ENCODE measurements at regions not wholly inside any gene's neighbourhood (a gene's known extent, or its start where the extent isn't known, plus 50 kb on each side); places are given as distances from the start of the nearest gene placed in this dataset.

DNA sequence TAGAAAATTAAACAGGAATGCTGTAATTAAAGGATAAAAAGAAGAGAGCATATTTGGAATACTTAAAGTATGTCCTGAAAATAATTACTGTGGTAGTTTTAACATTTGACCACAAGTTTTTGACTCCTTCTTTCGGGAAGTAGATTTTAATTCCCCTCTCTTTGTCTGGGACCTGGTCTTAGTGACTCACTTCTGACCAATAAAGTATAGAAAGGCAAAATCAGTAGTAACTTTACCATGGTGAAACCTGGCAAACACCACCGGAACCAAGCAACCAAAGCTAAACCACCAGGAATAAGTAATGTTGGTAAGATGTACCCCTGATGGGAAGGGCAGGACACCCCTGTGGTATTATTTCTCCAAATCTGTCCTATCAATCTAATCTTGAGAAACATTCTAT is 314.8 kb downstream of the PDHA2 start:
- Histone ChIP-seq H3K9me3 (ENCODE audit: control insufficient read depth in 2 of 2, low read length in 2 of 2) (no peaks in the 10 kb centered on the region), H3K4me3 (ENCODE audit: low read length in 2 of 2) (no peak overlapping the region), H3K9ac (ENCODE audit: low read depth in 1 of 2, low read length in 2 of 2) (no peak overlapping the region), H3K27me3 (ENCODE audit: control insufficient read depth in 2 of 2, insufficient read depth in 2 of 2, low read length in 2 of 2) (no peaks in the 10 kb centered on the region), H3K36me3 (ENCODE audit: control insufficient read depth in 2 of 2, insufficient read depth in 2 of 2, low read length in 2 of 2) (no peaks in the 10 kb centered on the region), H3K27ac (ENCODE audit: low read depth in 2 of 2, low read length in 2 of 2) (no peak overlapping the region), H3K4me1 (ENCODE audit: control insufficient read depth in 2 of 2, insufficient read depth in 2 of 2, low read length in 2 of 2) (no peaks in the 10 kb centered on the region)

DNA sequence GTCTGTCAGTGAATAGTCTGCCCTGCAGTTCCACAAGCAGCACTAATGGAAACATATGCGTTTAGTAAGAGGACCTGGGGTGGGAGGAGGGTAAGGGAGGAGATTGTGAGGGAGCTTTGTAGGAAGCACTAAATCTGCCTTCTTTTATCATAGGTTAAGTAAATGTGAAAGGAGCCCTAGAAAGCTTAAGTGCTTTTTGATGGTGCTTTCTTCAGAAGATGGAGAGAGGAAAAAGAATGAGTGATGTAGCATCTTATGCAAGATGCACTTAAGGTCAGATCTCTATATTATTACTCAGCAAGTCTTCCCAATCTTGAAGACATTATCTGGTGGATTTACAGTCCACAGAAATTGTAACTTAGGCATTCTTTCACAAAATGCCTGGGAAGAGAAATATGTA is 322.7 kb downstream of the PDHA2 start:
- no peaks in the 10 kb centered on the region for H3K27me3 ChIP-seq (ENCODE audit: control insufficient read depth in 2 of 2, insufficient read depth in 2 of 2, low read length in 2 of 2)
- H3K9me3 ChIP-seq (ENCODE audit: control insufficient read depth in 2 of 2, low read length in 2 of 2): no peaks in the 10 kb centered on the region
- H3K36me3 ChIP-seq (ENCODE audit: control insufficient read depth in 2 of 2, insufficient read depth in 2 of 2, low read length in 2 of 2): no peaks in the 10 kb centered on the region
- no peak overlapping the region for H3K27ac ChIP-seq (ENCODE audit: low read depth in 2 of 2, low read length in 2 of 2)
- no peak overlapping the region for H3K9ac ChIP-seq (ENCODE audit: low read depth in 1 of 2, low read length in 2 of 2)
- no peaks in the 10 kb centered on the region for H3K4me1 ChIP-seq (ENCODE audit: control insufficient read depth in 2 of 2, insufficient read depth in 2 of 2, low read length in 2 of 2)
- H3K4me3 ChIP-seq (ENCODE audit: low read length in 2 of 2): no peak overlapping the region

DNA sequence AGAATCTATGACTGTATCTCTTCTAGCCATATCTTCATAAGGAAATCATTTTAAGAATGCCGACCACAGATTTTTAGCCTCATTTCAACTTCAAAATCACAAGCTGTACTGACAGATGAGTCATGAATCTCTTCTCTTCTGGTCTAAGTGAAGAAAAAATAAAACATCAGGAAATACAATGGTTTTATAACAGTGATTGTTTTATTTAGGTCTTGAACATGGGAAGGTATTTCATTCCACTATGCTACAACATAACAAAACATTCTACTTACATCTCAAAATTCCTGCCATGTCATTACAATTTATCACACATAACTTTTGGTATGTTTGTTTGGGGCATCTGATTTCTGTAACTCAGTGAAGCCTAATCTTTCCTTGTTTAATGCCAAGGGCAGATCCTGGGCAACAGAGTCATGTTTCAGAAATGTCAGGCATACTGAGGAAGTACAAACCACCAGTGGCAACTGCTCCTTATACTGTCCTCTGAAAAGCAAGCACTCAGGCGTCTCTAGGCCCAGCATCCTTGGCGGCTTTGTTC is 325.0 kb downstream of the PDHA2 start:
- Histone ChIP-seq H3K9ac (ENCODE audit: low read depth in 1 of 2, low read length in 2 of 2) (no peak overlapping the region), H3K4me1 (ENCODE audit: control insufficient read depth in 2 of 2, insufficient read depth in 2 of 2, low read length in 2 of 2) (no peaks in the 10 kb centered on the region), H3K4me3 (ENCODE audit: low read length in 2 of 2) (no peak overlapping the region), H3K27ac (ENCODE audit: low read depth in 2 of 2, low read length in 2 of 2) (no peak overlapping the region), H3K9me3 (ENCODE audit: control insufficient read depth in 2 of 2, low read length in 2 of 2) (no peaks in the 10 kb centered on the region), H3K27me3 (ENCODE audit: control insufficient read depth in 2 of 2, insufficient read depth in 2 of 2, low read length in 2 of 2) (no peaks in the 10 kb centered on the region), H3K36me3 (ENCODE audit: control insufficient read depth in 2 of 2, insufficient read depth in 2 of 2, low read length in 2 of 2) (no peaks in the 10 kb centered on the region)

DNA sequence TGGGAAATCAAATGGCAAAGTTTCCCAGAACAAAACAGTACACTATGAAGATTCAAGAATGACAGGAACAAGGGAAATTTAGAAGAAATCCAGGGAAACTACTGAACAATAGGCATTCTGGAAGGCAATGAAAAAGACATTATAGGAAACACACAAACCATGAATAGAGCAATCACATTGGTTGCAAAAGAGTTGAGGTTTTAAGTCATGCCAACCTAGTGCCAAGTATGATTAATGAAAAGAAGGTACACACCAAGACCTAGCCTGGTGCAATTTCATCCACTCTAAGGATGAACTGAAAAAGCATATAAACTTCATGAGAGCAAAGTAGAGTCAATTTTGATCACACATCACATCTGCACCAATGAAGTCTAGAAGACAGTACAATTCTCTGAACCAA is 326.9 kb downstream of the PDHA2 start:
- Histone ChIP-seq H3K27ac (ENCODE audit: low read depth in 2 of 2, low read length in 2 of 2) (no peak overlapping the region), H3K27me3 (ENCODE audit: control insufficient read depth in 2 of 2, insufficient read depth in 2 of 2, low read length in 2 of 2) (no peaks in the 10 kb centered on the region), H3K9ac (ENCODE audit: low read depth in 1 of 2, low read length in 2 of 2) (no peak overlapping the region), H3K9me3 (ENCODE audit: control insufficient read depth in 2 of 2, low read length in 2 of 2) (no peaks in the 10 kb centered on the region), H3K36me3 (ENCODE audit: control insufficient read depth in 2 of 2, insufficient read depth in 2 of 2, low read length in 2 of 2) (no peaks in the 10 kb centered on the region), H3K4me3 (ENCODE audit: low read length in 2 of 2) (no peak overlapping the region), H3K4me1 (ENCODE audit: control insufficient read depth in 2 of 2, insufficient read depth in 2 of 2, low read length in 2 of 2) (no peaks in the 10 kb centered on the region)

DNA sequence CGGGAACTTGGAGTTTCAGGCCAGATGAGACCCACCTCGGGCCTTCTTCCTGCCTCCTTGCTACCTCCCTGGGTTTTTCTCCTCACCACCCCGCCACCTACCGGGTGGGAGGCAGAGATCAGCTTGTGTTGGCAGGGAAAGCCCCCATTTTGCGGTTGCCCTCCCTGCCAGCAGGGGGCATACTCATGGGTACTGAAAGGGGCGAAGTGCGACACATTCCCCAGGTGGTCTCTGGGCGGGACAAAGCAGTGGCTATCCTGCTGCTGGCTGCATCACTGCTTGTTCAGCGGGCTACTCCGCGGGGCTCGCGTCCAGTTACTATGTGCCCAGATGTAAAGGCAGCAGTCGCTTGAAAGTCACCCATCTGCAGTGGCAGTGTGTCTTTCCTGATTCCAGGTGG is 330.3 kb downstream of the PDHA2 start:
- Histone ChIP-seq H3K4me3 (ENCODE audit: low read length in 2 of 2) (no peak overlapping the region), H3K4me1 (ENCODE audit: control insufficient read depth in 2 of 2, insufficient read depth in 2 of 2, low read length in 2 of 2) (no peaks in the 10 kb centered on the region), H3K27me3 (ENCODE audit: control insufficient read depth in 2 of 2, insufficient read depth in 2 of 2, low read length in 2 of 2) (no peaks in the 10 kb centered on the region), H3K36me3 (ENCODE audit: control insufficient read depth in 2 of 2, insufficient read depth in 2 of 2, low read length in 2 of 2) (no peaks in the 10 kb centered on the region), H3K9ac (ENCODE audit: low read depth in 1 of 2, low read length in 2 of 2) (no peak overlapping the region), H3K9me3 (ENCODE audit: control insufficient read depth in 2 of 2, low read length in 2 of 2) (no peaks in the 10 kb centered on the region), H3K27ac (ENCODE audit: low read depth in 2 of 2, low read length in 2 of 2) (no peak overlapping the region)

DNA sequence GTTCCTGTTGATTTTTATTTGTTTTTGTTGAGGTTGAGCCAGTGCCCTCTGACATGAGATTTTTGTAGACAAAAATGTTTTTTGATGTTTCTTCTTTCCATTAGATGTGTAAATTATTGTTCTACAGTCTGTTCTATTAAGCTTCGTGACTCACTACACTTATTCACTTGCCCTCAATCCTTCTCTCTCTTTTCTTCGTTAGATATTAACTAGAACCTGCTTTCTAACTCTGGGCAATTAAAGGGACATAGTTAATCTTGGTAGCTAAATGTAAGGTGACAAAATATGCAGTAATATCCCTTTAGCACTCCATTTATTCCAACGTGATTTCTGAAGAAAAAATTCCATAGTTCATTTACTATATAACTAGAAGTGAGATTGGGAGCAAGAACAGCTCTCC is 333.9 kb downstream of the PDHA2 start:
- Histone ChIP-seq H3K4me3 (ENCODE audit: low read length in 2 of 2) (no peak overlapping the region), H3K9me3 (ENCODE audit: control insufficient read depth in 2 of 2, low read length in 2 of 2) (no peaks in the 10 kb centered on the region), H3K36me3 (ENCODE audit: control insufficient read depth in 2 of 2, insufficient read depth in 2 of 2, low read length in 2 of 2) (no peaks in the 10 kb centered on the region), H3K4me1 (ENCODE audit: control insufficient read depth in 2 of 2, insufficient read depth in 2 of 2, low read length in 2 of 2) (no peaks in the 10 kb centered on the region), H3K9ac (ENCODE audit: low read depth in 1 of 2, low read length in 2 of 2) (no peak overlapping the region), H3K27ac (ENCODE audit: low read depth in 2 of 2, low read length in 2 of 2) (no peak overlapping the region), H3K27me3 (ENCODE audit: control insufficient read depth in 2 of 2, insufficient read depth in 2 of 2, low read length in 2 of 2) (no peaks in the 10 kb centered on the region)

DNA sequence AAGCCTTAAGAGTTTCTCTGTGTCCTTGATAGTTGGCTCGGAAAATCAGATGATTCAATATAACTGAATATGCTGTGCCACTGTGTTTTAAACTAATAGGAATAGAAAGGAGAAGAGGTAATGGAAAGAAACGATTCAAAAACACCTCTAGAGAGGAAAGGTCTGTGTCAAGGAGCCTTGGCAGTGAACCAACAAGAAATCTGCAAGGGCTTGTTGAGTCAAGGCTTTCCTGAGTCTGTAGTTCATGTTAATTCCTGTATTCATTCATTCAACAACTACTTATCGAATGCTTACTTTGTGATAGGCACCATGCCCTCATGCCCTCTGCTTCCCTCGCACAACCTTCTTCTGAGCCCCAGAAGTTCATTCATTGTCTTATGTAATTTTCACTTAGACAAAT is 336.0 kb downstream of the PDHA2 start:
- no peak overlapping the region for H3K4me3 ChIP-seq (ENCODE audit: low read length in 2 of 2)
- H3K9me3 ChIP-seq (ENCODE audit: control insufficient read depth in 2 of 2, low read length in 2 of 2): no peaks in the 10 kb centered on the region
- H3K27ac ChIP-seq (ENCODE audit: low read depth in 2 of 2, low read length in 2 of 2): no peak overlapping the region
- no peaks in the 10 kb centered on the region for H3K36me3 ChIP-seq (ENCODE audit: control insufficient read depth in 2 of 2, insufficient read depth in 2 of 2, low read length in 2 of 2)
- no peak overlapping the region for H3K9ac ChIP-seq (ENCODE audit: low read depth in 1 of 2, low read length in 2 of 2)
- H3K4me1 ChIP-seq (ENCODE audit: control insufficient read depth in 2 of 2, insufficient read depth in 2 of 2, low read length in 2 of 2): no peaks in the 10 kb centered on the region
- H3K27me3 ChIP-seq (ENCODE audit: control insufficient read depth in 2 of 2, insufficient read depth in 2 of 2, low read length in 2 of 2): no peaks in the 10 kb centered on the region

DNA sequence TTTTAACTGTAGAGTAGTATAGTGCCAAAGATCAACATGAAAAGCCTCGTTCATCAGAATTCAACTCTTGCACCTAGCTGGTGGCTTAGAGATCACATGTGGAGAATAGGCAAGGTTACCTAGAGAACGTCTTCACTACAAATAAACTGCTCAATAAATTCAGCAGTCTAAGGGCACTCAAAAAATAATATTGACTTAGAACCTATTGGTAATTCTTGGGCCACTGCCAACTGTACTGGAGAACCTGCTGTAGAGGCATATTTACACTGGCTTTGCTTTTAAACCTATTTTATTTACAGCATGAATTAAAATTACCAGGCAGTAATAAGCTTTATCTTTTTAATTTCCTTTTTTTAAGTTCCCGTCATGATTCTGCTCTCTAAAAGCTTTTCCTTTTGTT is 343.7 kb downstream of the PDHA2 start:
- H3K27me3 ChIP-seq (ENCODE audit: control insufficient read depth in 2 of 2, insufficient read depth in 2 of 2, low read length in 2 of 2): no peaks in the 10 kb centered on the region
- no peaks in the 10 kb centered on the region for H3K36me3 ChIP-seq (ENCODE audit: control insufficient read depth in 2 of 2, insufficient read depth in 2 of 2, low read length in 2 of 2)

DNA sequence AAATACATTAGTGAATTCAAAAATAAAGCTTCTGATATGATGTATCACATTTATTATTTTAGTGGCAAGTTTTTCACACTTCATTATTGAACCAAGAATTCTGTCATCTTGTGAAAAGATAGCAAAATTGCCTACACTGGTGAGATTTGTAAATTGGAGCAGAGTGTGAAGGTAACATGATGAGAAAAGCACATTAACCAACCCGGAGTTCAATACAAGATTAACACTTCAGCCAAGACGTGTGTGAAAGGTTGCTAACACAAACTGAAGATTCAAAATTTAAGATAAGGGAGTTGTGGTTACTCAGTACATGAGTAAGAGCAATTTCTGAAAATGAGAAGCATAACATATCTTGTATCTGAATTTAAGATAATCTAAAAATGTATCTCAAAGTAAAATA is 346.7 kb downstream of the PDHA2 start:
- no peak overlapping the region for H3K4me3 ChIP-seq (ENCODE audit: low read length in 2 of 2)
- no peaks in the 10 kb centered on the region for H3K36me3 ChIP-seq (ENCODE audit: control insufficient read depth in 2 of 2, insufficient read depth in 2 of 2, low read length in 2 of 2)

More for the DNA sequence above, 343.7 kb downstream of the PDHA2 start:
- no peak overlapping the region for H3K4me3 ChIP-seq (ENCODE audit: low read length in 2 of 2)
- H3K4me1 ChIP-seq (ENCODE audit: control insufficient read depth in 2 of 2, insufficient read depth in 2 of 2, low read length in 2 of 2): no peaks in the 10 kb centered on the region
- H3K9me3 ChIP-seq (ENCODE audit: control insufficient read depth in 2 of 2, low read length in 2 of 2): no peaks in the 10 kb centered on the region
- no peak overlapping the region for H3K9ac ChIP-seq (ENCODE audit: low read depth in 1 of 2, low read length in 2 of 2)
- H3K27ac ChIP-seq (ENCODE audit: low read depth in 2 of 2, low read length in 2 of 2): no peak overlapping the region

DNA sequence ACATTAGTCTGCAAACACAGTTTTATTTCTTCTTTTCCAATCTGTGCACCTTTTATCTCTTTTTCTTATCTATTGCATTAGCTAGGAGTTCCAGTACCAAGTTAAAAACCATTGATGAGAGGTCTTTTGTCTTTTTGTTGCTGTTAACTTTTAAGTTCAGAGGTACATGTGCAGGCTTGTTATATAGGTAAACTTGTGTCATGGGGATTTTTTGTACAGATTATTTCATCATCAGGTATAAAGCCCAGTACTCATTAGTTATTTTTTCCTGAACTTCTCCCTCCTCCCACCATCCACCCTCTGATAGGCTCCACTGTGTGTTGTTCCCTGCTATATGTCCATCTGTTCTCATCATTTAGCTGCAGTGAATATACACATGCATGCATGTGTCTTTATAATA is 349.9 kb downstream of the PDHA2 start:
- Histone ChIP-seq H3K4me1 (ENCODE audit: control insufficient read depth in 2 of 2, insufficient read depth in 2 of 2, low read length in 2 of 2) (no peaks in the 10 kb centered on the region), H3K9ac (ENCODE audit: low read depth in 1 of 2, low read length in 2 of 2) (no peak overlapping the region), H3K36me3 (ENCODE audit: control insufficient read depth in 2 of 2, insufficient read depth in 2 of 2, low read length in 2 of 2) (no peaks in the 10 kb centered on the region), H3K4me3 (ENCODE audit: low read length in 2 of 2) (no peak overlapping the region), H3K9me3 (ENCODE audit: control insufficient read depth in 2 of 2, low read length in 2 of 2) (no peaks in the 10 kb centered on the region), H3K27ac (ENCODE audit: low read depth in 2 of 2, low read length in 2 of 2) (no peak overlapping the region), H3K27me3 (ENCODE audit: control insufficient read depth in 2 of 2, insufficient read depth in 2 of 2, low read length in 2 of 2) (no peaks in the 10 kb centered on the region)

More for the DNA sequence above, 346.7 kb downstream of the PDHA2 start:
- no peaks in the 10 kb centered on the region for H3K27me3 ChIP-seq (ENCODE audit: control insufficient read depth in 2 of 2, insufficient read depth in 2 of 2, low read length in 2 of 2)
- no peak overlapping the region for H3K27ac ChIP-seq (ENCODE audit: low read depth in 2 of 2, low read length in 2 of 2)
- no peaks in the 10 kb centered on the region for H3K9me3 ChIP-seq (ENCODE audit: control insufficient read depth in 2 of 2, low read length in 2 of 2)
- H3K4me1 ChIP-seq (ENCODE audit: control insufficient read depth in 2 of 2, insufficient read depth in 2 of 2, low read length in 2 of 2): no peaks in the 10 kb centered on the region
- H3K9ac ChIP-seq (ENCODE audit: low read depth in 1 of 2, low read length in 2 of 2): no peak overlapping the region

DNA sequence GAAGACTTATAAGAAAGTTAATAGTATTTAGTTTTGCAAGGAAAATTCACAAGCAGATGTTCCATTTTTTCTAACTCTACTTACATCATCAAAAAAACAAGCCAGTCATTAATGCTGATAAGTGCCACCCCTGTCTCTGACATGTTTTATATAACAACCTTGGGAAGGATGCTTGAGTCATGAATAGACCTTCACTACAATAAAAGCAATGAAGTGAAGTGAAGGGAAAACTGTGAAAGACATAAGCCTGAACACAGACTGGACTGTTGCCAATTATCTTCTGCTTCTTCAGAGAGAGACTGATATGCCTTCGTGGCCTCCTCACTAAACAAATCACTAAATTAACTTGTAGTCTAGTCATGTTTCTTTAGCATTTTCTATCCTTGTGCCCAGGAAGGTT is 353.2 kb downstream of the PDHA2 start:
- Histone ChIP-seq H3K4me3 (ENCODE audit: low read length in 2 of 2) (no peak overlapping the region), H3K9me3 (ENCODE audit: control insufficient read depth in 2 of 2, low read length in 2 of 2) (no peaks in the 10 kb centered on the region), H3K27ac (ENCODE audit: low read depth in 2 of 2, low read length in 2 of 2) (no peak overlapping the region), H3K9ac (ENCODE audit: low read depth in 1 of 2, low read length in 2 of 2) (no peak overlapping the region), H3K4me1 (ENCODE audit: control insufficient read depth in 2 of 2, insufficient read depth in 2 of 2, low read length in 2 of 2) (no peaks in the 10 kb centered on the region), H3K36me3 (ENCODE audit: control insufficient read depth in 2 of 2, insufficient read depth in 2 of 2, low read length in 2 of 2) (no peaks in the 10 kb centered on the region), H3K27me3 (ENCODE audit: control insufficient read depth in 2 of 2, insufficient read depth in 2 of 2, low read length in 2 of 2) (no peaks in the 10 kb centered on the region)
